Prostate gland (tissue), 2 donors: ENCODE measurements at regions not wholly inside any gene's neighbourhood (a gene's known extent, or its start where the extent isn't known, plus 50 kb on each side); places are given as distances from the start of the nearest gene placed in this dataset.

Source experiments
- CTCF ChIP-seq, 4 experiments: fragments of 200-600 bp in 2 of 4; fragments of 450-650 bp in 2 of 4; sonication (generic) in 2 of 4; IDR thresholded peaks; 1 replicate in 3 of 4; 2 replicates in 1 of 4; pipeline ENCODE4 v1.5.1; 2016 to 2019; ENCODE audit warnings: antibody characterized with exemption in 4 of 4, mild to moderate bottlenecking in 2 of 4, moderate library complexity in 2 of 4
- POLR2A ChIP-seq: fragments of 450-650 bp; IDR thresholded peaks from one replicate; pipeline ENCODE4 v1.6.1; 2016; ENCODE audit warnings: antibody characterized with exemption, mild to moderate bottlenecking
- POLR2AphosphoS5 ChIP-seq: sonication (generic); formaldehyde crosslinking; IDR thresholded peaks from one replicate; pipeline ENCODE4 v1.6.1; 2017; ENCODE audit warnings: antibody characterized with exemption

GRCh38 chr4:124000233-124000632, 603.6 kb downstream of the SPRY1 start:
- TF ChIP-seq CTCF (IDR thresholded peaks at IDR 0.05) (no peak), POLR2AphosphoS5 (no peak), POLR2A (no peak)
